ENCODE measurements at regions not wholly inside any gene's neighbourhood (a gene's known extent, or its start where the extent isn't known, plus 50 kb on each side); places are given as distances from the start of the nearest gene placed in this dataset.

- Histone ChIP-seq H3K9me3 (ENCODE audit: control insufficient read depth, low read length) (no peaks in the 10 kb centered on the region), H3K4me1 (no peaks in the 10 kb centered on the region), H3K27ac (no peak overlapping the region), H2AFZ (no peak overlapping the region), H3K4me3 (ENCODE audit: low read depth, low read length) (no peak overlapping the region), H3K4me2 (ENCODE audit: low read length) (no peak overlapping the region), H3K27me3 (ENCODE audit: control insufficient read depth, insufficient read depth, low read length) (no peaks in the 10 kb centered on the region), H3K79me2 (no peaks in the 10 kb centered on the region), H3K36me3 (ENCODE audit: control insufficient read depth, insufficient read depth, low read length) (no peaks in the 10 kb centered on the region), H3K9ac (no peak overlapping the region)
- TF ChIP-seq CTCF (IDR thresholded peaks at IDR 0.05): no peak
These were observed 458.4 kb downstream of the SLITRK1 start for GRCh38 chr13:83423861-83424260.

GRCh38 chr13:83423381-83423780 lies 458.9 kb downstream of the SLITRK1 start:
- Histone ChIP-seq H3K36me3 (ENCODE audit: control insufficient read depth, insufficient read depth, low read length) (no peaks in the 10 kb centered on the region), H3K27me3 (ENCODE audit: control insufficient read depth, insufficient read depth, low read length) (no peaks in the 10 kb centered on the region), H3K9me3 (ENCODE audit: control insufficient read depth, low read length) (no peaks in the 10 kb centered on the region), H3K27ac (no peak overlapping the region), H3K9ac (no peak overlapping the region), H3K79me2 (no peaks in the 10 kb centered on the region), H2AFZ (no peak overlapping the region), H3K4me1 (no peaks in the 10 kb centered on the region), H3K4me2 (ENCODE audit: low read length) (no peak overlapping the region), H3K4me3 (ENCODE audit: low read depth, low read length) (no peak overlapping the region)
- no peak for TF ChIP-seq CTCF (IDR thresholded peaks at IDR 0.05)

DNA sequence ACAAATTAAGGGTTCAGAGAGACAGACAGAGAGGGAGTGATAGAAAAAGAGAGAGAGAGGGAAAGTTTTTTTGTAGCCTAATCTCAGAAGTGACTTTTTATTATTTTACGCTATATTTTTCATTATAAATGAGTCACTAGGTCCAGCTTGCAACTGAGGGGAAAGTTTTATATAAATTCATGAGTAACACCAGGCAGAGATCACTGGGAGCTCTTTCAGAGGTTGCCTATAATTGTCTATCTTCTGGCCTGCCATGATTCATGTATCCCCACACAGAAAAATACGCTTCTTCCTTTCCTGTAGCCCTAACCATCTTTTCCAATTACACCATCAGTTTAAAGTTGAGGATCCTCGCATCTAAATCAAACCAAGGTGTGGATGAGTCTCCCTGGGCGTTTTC lies 467.9 kb downstream of the SLITRK1 start:
- Histone ChIP-seq H3K4me1 (no peaks in the 10 kb centered on the region), H3K36me3 (ENCODE audit: control insufficient read depth, insufficient read depth, low read length) (no peaks in the 10 kb centered on the region), H3K9me3 (ENCODE audit: control insufficient read depth, low read length) (no peaks in the 10 kb centered on the region), H3K27ac (no peak overlapping the region), H3K79me2 (no peaks in the 10 kb centered on the region), H2AFZ (no peak overlapping the region), H3K4me2 (ENCODE audit: low read length) (no peak overlapping the region), H3K4me3 (ENCODE audit: low read depth, low read length) (no peak overlapping the region), H3K27me3 (ENCODE audit: control insufficient read depth, insufficient read depth, low read length) (no peaks in the 10 kb centered on the region), H3K9ac (no peak overlapping the region)
- no peak for TF ChIP-seq CTCF (IDR thresholded peaks at IDR 0.05)

GRCh38 chr13:83386609-83387008 lies 495.7 kb downstream of the SLITRK1 start:
- Histone ChIP-seq H3K36me3 (ENCODE audit: control insufficient read depth, insufficient read depth, low read length) (no peaks in the 10 kb centered on the region), H2AFZ (no peak overlapping the region), H3K9ac (no peak overlapping the region), H3K27me3 (ENCODE audit: control insufficient read depth, insufficient read depth, low read length) (no peaks in the 10 kb centered on the region), H3K4me3 (ENCODE audit: low read depth, low read length) (no peak overlapping the region), H3K79me2 (no peaks in the 10 kb centered on the region), H3K27ac (no peak overlapping the region), H3K4me1 (no peaks in the 10 kb centered on the region), H3K9me3 (ENCODE audit: control insufficient read depth, low read length) (no peaks in the 10 kb centered on the region), H3K4me2 (ENCODE audit: low read length) (no peak overlapping the region)
- no peak for TF ChIP-seq CTCF (IDR thresholded peaks at IDR 0.05)

GRCh38 chr13:83378908-83379307 lies 503.4 kb downstream of the SLITRK1 start:
- Histone ChIP-seq H3K4me3 (ENCODE audit: low read depth, low read length) (no peak overlapping the region), H3K79me2 (no peaks in the 10 kb centered on the region), H3K9me3 (ENCODE audit: control insufficient read depth, low read length) (no peaks in the 10 kb centered on the region), H3K4me2 (ENCODE audit: low read length) (no peak overlapping the region), H3K27ac (no peak overlapping the region), H3K4me1 (no peaks in the 10 kb centered on the region), H2AFZ (no peak overlapping the region), H3K27me3 (ENCODE audit: control insufficient read depth, insufficient read depth, low read length) (no peaks in the 10 kb centered on the region), H3K36me3 (ENCODE audit: control insufficient read depth, insufficient read depth, low read length) (no peaks in the 10 kb centered on the region), H3K9ac (no peak overlapping the region)
- no peak for TF ChIP-seq CTCF (IDR thresholded peaks at IDR 0.05)
